ENCODE measurements at regions not wholly inside any gene's neighbourhood (a gene's known extent, or its start where the extent isn't known, plus 50 kb on each side); places are given as distances from the start of the nearest gene placed in this dataset.

GRCh38 chr18:3360211-3360610 lies 89.8 kb upstream of the TGIF1 start:
- DNase-seq, result no peak

DNA sequence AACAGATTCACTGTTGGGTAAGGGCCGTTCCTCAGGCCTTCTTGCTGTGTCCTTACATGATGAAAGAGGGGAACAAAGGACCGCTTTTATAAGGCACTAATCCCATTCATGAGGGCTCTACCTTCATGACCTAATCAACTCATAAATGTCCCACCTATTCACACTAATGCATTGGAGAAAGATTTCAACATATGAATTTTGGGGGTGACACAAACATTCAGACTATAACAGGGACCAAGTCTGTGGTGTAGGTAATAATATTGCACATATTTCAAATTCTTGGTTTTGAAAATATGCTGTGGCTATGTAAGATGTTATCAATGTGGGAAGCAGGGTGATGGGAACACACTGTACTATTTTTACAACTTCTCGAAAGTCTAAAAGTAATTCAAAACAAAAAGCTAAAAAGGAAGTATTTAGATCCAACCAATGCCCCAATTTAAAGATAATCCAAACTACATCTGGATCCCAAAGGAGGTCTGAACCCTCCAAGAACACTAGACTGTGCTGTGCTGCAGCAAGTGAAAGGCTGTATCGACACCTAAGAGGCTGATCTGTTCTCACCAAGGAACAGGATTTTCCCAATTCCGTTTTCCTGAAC lies 82.4 kb upstream of the TGIF1 start:
- no peak for DNase-seq

- no peak for DNase-seq
These were observed 81.8 kb upstream of the TGIF1 start for GRCh38 chr18:3368193-3368592.

DNA sequence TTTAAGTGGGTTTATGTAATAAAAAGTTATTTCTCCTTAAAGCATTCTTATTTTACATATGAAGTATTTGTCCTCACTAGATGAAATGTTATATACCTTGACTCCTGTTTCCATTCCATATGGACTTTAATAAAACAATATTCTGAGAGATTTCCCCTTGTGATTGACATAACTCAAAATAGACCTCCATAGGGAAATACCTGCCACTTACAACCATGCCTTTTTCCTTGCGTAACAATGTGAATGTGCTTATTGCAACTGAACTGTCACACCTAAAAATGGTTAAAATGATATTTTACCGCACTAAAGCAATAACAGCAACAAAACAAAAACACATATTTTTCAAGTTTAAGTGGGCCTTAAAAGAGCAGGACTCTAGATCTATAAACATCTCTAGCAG lies 70.3 kb upstream of the TGIF1 start:
- no peak for DNase-seq

GRCh38 chr18:3380384-3380961 lies 69.5 kb upstream of the TGIF1 start:
- no peak for DNase-seq

GRCh38 chr18:3383381-3383915 lies 66.5 kb upstream of the TGIF1 start:
- DNase-seq, result no peak

GRCh38 chr18:3384664-3385563 lies 65.1 kb upstream of the TGIF1 start:
- DNase-seq, result no peak

GRCh38 chr18:3388323-3388722 lies 61.6 kb upstream of the TGIF1 start:
- no peak for DNase-seq

GRCh38 chr18:3388980-3389379 lies 61.0 kb upstream of the TGIF1 start:
- no peak for DNase-seq

- DNase-seq, result no peak
These were observed 60.0 kb upstream of the TGIF1 start for GRCh38 chr18:3389977-3390376.

GRCh38 chr18:3391704-3392466 lies 58.1 kb upstream of the TGIF1 start:
- no peak for DNase-seq

- no peak for DNase-seq
These were observed 57.5 kb upstream of the TGIF1 start for GRCh38 chr18:3392467-3392855.

DNA sequence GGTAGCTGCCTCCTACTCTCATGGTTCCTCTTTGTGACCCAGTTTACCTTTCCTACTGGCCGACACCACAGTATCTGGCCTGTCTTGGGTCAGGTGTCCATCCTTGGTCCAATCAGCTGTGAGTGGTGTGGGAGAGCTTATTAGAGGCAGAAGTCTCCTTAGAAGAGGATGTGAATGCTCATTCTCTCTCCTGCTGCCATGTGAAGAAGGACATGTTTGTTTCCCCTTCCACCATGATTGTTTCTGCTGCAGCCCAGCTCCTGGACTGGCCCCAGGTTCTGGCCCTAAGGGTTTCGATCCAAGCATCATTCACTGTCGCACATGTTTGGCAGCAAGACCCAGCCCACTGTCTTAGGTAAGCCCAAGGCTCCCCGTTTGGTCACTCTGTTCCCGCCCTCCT lies 55.3 kb upstream of the TGIF1 start:
- DNase-seq, result no peak

GRCh38 chr18:3395466-3395865 lies 54.5 kb upstream of the TGIF1 start:
- no peak for DNase-seq

DNA sequence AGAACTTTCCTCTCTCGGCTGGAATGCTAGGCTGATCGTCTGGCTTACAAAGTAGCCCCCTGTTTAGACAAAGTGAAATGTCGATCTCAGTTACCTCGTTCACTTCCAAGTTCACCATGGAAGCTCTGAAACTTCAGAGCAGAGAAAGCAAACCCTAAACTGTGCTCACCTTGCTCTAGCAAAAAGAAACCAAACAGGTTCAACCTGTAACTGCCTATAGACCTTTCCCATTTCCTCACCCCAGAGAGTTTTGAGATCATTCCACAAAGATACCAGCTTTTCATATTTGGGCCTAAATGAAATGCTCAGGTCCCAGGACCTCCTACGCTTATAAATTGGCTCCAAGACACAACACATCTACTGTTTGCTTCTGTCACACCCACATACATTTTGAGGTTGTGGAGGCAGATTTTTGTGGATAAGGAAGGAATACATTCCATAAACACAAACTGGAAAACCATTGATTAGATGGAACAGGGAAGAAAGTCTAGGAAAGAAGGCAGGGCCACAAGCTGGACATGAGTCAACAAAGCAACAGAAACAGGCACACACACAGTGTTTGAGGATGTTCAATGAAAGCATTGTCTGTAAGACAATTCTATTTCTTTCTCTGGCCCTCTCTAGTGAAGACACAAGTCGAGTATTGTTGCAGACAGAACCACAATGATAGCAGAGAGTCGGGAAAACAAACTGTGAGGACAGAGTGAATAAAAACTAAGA lies 52.8 kb upstream of the TGIF1 start:
- no peak for DNase-seq

- DNase-seq, result no peak
These were observed 52.2 kb upstream of the TGIF1 start for GRCh38 chr18:3397786-3398185.
